Mucosa of stomach (tissue), 1 donor: ENCODE measurements at regions not wholly inside any gene's neighbourhood (a gene's known extent, or its start where the extent isn't known, plus 50 kb on each side); places are given as distances from the start of the nearest gene placed in this dataset.

Source experiments
- H3K27me3 ChIP-seq: one replicate; pipeline ENCODE4 v1.7.0; 2013; ENCODE audit warnings: mild to moderate bottlenecking, low read length; ENCODE audit not compliant: control insufficient read depth, insufficient read depth
- H3K36me3 ChIP-seq: one replicate; pipeline ENCODE4 v1.7.0; 2013; ENCODE audit warnings: low read length; ENCODE audit not compliant: control insufficient read depth, insufficient read depth
- H3K4me1 ChIP-seq: one replicate; pipeline ENCODE4 v1.7.0; 2013; ENCODE audit warnings: mild to moderate bottlenecking, low read length; ENCODE audit not compliant: control insufficient read depth, insufficient read depth
- H3K4me3 ChIP-seq: one replicate; pipeline ENCODE4 v1.7.0; 2013; ENCODE audit warnings: low read length
- H3K9ac ChIP-seq: one replicate; pipeline ENCODE4 v1.7.0; 2013; ENCODE audit warnings: mild to moderate bottlenecking, low read length, moderate library complexity
- H3K9me3 ChIP-seq: one replicate; pipeline ENCODE4 v1.7.0; 2013; ENCODE audit warnings: mild to moderate bottlenecking, low read length, moderate library complexity; ENCODE audit not compliant: control insufficient read depth
- donor health status: Pancreatic carcinoma.

GRCh38 chr2:67524777-67525176 lies 127.6 kb downstream of the ETAA1 start:
- Histone ChIP-seq H3K36me3 (no peaks in the 10 kb centered on the region), H3K9me3 (no peaks in the 10 kb centered on the region), H3K4me1 (peaks cover 6% of the 10 kb centered on the region), H3K9ac (no peak overlapping the region), H3K27me3 (no peaks in the 10 kb centered on the region), H3K4me3 (no peak overlapping the region)

DNA sequence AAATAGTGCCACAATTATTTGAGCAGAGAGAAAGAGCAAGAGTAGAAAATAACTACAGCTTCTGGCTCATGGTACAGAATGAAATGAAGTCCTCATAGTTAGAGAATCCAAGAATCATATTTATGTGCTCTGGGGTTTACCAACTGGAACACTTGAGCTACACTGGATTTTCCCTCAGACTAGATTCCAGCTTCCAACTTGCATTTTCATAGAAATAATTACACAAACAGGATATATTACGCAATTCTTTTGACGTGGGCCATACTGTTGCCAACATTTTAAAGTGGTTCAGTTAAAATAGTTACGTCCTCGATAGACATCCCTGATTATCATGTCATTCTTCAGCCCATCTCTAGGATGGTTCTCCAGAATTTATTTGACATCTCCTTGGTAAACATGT lies 129.2 kb downstream of the ETAA1 start:
- Histone ChIP-seq H3K4me3 (no peak overlapping the region), H3K9ac (no peak overlapping the region), H3K27me3 (no peaks in the 10 kb centered on the region), H3K9me3 (no peaks in the 10 kb centered on the region), H3K4me1 (peaks cover 6% of the 10 kb centered on the region), H3K36me3 (no peaks in the 10 kb centered on the region)

- Histone ChIP-seq H3K36me3 (no peaks in the 10 kb centered on the region), H3K4me3 (no peak overlapping the region), H3K27me3 (no peaks in the 10 kb centered on the region), H3K9ac (no peak overlapping the region), H3K9me3 (no peaks in the 10 kb centered on the region), H3K4me1 (peaks cover 6% of the 10 kb centered on the region)
These were observed 131.2 kb downstream of the ETAA1 start for GRCh38 chr2:67528320-67528719.

- H3K36me3 ChIP-seq = no peaks in the 10 kb centered on the region
- H3K4me3 ChIP-seq = no peak overlapping the region
- H3K4me1 ChIP-seq = no peaks in the 10 kb centered on the region
- H3K27me3 ChIP-seq = no peaks in the 10 kb centered on the region
- no peak overlapping the region for H3K9ac ChIP-seq
- H3K9me3 ChIP-seq = no peaks in the 10 kb centered on the region
These were observed 135.3 kb downstream of the ETAA1 start for GRCh38 chr2:67532387-67532786.

DNA sequence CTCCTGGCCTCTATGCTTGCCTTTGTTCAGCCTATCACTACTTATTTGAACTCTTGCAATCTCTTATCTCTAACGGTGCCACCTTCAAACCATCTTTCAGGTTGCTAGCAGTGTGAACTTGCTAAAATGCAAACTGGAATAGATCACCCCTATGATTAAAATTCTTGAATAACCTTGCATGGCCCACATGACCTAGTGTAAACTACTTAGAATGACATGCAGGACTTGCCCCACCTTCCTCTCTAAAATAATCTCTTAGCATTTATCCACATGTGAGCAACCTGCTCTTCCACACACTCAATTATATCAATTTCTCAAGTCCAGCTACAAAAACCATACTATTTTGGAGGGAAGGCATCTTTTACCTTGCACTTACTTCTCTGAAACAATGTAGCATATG lies 137.6 kb downstream of the ETAA1 start:
- Histone ChIP-seq H3K4me1 (no peaks in the 10 kb centered on the region), H3K36me3 (no peaks in the 10 kb centered on the region), H3K27me3 (no peaks in the 10 kb centered on the region), H3K9me3 (no peaks in the 10 kb centered on the region), H3K9ac (no peak overlapping the region), H3K4me3 (no peak overlapping the region)

DNA sequence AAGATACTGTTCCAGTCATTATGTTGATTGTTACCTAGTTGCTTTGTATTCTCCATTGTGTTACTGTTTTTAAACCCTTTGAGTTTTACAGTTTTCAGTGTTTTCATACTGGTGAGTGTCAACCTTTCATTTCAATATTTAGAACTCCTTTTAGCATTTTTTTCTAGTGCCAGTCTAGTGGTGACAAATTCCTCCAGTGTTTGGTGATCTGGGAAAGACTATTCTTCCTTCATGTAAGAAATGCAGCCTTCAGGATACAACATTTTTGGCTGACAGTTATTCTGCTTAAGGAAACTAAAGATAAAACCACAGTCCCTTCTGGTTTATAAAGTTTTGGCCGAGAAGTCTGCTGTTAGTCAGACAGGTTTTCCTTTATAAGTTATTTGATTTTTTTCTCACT lies 143.8 kb downstream of the ETAA1 start:
- no peaks in the 10 kb centered on the region for H3K27me3 ChIP-seq
- no peaks in the 10 kb centered on the region for H3K36me3 ChIP-seq
- H3K4me1 ChIP-seq = no peaks in the 10 kb centered on the region
- H3K9ac ChIP-seq = no peak overlapping the region
- no peak overlapping the region for H3K4me3 ChIP-seq
- H3K9me3 ChIP-seq = no peaks in the 10 kb centered on the region

DNA sequence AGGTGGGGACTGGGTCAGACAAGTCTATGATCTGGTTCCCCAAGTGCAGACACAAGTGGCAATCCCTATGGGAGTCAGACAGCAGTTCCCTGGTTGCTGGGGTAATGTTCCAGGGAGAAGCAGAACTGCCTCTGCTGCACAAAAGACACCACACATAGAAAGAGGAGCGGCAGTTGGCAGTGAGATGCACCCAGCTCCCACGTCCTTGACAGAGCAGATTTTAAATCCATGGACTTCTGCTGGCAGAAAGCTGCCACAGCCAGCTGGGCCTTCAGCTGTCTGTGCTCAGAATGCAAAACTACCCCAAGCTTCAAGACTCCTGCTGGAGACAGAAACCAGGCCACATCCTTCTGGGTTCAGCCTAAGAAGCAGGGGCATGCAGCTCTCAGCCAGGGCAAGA lies 147.2 kb downstream of the ETAA1 start:
- no peaks in the 10 kb centered on the region for H3K27me3 ChIP-seq
- H3K9me3 ChIP-seq = no peaks in the 10 kb centered on the region
- no peaks in the 10 kb centered on the region for H3K36me3 ChIP-seq
- H3K4me1 ChIP-seq = peaks cover 6% of the 10 kb centered on the region
- H3K9ac ChIP-seq = no peak overlapping the region
- no peak overlapping the region for H3K4me3 ChIP-seq

DNA sequence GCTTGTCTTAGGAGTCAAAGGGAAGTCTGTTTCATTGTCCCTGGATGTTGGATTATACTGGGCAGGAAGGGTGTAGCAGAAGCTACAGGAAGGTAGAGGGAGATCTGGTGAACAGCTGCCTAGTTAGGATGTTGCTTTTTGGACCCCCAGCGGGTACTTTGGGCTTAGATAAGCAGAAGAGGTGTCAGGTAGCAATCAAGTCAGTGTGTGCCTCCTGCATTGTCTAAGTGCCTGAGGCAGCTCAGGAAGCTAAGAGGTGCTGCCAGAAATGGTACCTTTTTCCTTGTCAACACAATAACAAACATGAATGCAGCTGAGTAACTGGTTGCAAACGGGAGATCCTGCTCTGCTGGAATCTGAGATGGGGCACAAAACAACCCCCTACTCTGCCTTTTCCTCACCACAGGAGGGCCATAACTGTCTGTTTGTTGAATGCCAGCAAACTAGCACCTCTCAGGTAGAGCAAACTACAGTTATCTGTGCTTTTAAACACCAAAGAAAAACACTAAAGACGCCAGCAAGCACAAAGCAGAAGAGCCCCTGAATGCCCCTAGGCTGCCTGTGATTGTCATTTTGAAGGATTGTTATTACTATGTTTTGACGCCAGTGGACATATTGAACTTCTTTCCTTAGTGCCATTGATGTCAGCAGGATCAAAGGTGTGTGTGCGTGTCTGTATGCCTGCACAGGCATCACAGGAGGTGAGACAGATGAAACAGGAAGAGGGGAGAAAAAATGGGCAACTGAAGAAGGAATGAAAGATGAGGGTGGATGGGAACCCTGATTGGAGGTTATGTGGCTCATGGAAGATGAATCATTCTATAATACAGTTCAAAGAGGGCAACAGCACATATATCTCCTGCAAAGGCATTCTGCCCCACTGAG lies 151.4 kb downstream of the ETAA1 start:
- Histone ChIP-seq H3K9ac (no peak overlapping the region), H3K4me1 (peaks cover 6% of the 10 kb centered on the region), H3K9me3 (no peaks in the 10 kb centered on the region), H3K4me3 (no peak overlapping the region), H3K27me3 (no peaks in the 10 kb centered on the region), H3K36me3 (no peaks in the 10 kb centered on the region)

GRCh38 chr2:67559156-67559555 lies 162.0 kb downstream of the ETAA1 start:
- peaks cover 25% of the 10 kb centered on the region for H3K4me1 ChIP-seq
- H3K36me3 ChIP-seq = no peaks in the 10 kb centered on the region

DNA sequence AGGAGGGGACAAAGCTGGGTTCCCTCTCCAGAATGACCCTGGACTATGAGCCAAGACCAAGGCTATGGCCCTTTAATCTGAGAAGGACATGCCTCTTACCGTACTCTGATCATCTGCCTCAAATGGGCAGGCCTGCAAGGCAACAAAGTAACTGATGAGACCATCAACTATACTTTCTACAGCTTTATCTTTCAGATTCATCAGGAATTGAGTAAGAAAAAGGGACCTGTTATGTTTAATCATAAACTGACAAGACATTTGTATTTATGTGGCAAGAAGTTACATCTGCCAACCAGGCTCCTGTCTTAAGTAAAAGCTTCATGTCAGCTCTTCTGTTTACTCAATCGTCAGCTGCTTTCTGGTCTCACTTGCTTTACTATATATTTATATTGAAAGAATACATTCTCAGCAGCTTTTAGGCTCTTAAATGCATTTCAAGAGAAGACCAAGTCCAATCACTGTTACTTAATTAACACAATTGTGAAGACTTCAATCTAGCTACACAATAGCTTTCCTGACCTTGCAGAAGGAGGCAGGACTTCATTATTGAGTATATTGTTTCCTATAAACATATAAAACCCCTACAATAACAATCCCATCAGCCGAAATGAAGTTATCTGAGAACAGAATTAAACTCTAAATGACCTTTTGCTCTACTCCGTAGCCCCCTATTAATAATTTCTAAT lies 163.8 kb downstream of the ETAA1 start:
- H3K27me3 ChIP-seq = no peaks in the 10 kb centered on the region
- H3K4me1 ChIP-seq = peaks cover 33% of the 10 kb centered on the region
- H3K36me3 ChIP-seq = no peaks in the 10 kb centered on the region
- H3K9ac ChIP-seq = no peak overlapping the region
- H3K4me3 ChIP-seq = no peak overlapping the region
- H3K9me3 ChIP-seq = no peaks in the 10 kb centered on the region

More at GRCh38 chr2:67559156-67559555, 162.0 kb downstream of the ETAA1 start:
- Histone ChIP-seq H3K4me3 (no peak overlapping the region), H3K9me3 (no peaks in the 10 kb centered on the region), H3K9ac (no peak overlapping the region), H3K27me3 (no peaks in the 10 kb centered on the region)

- Histone ChIP-seq H3K27me3 (no peaks in the 10 kb centered on the region), H3K9ac (no peak overlapping the region), H3K4me3 (no peak overlapping the region)
These were observed 164.4 kb downstream of the ETAA1 start for GRCh38 chr2:67561457-67561965.

GRCh38 chr2:67564076-67564475 lies 166.9 kb downstream of the ETAA1 start:
- H3K4me1 ChIP-seq = peaks cover 46% of the 10 kb centered on the region
- no peaks in the 10 kb centered on the region for H3K9me3 ChIP-seq
- no peaks in the 10 kb centered on the region for H3K36me3 ChIP-seq
- H3K27me3 ChIP-seq = no peaks in the 10 kb centered on the region
- H3K9ac ChIP-seq = no peak overlapping the region
- no peak overlapping the region for H3K4me3 ChIP-seq

More at GRCh38 chr2:67561457-67561965, 164.4 kb downstream of the ETAA1 start:
- Histone ChIP-seq H3K4me1 (peaks cover 39% of the 10 kb centered on the region), H3K9me3 (no peaks in the 10 kb centered on the region), H3K36me3 (no peaks in the 10 kb centered on the region)
